Activated CD4-positive, alpha-beta memory T cell treated with anti-CD3 and anti-CD28 coated beads, Interleukin-2, amount 10 ng/mL, durations not matched to agents 7 days and 5 days (primary cell): ENCODE measurements at regions not wholly inside any gene's neighbourhood (a gene's known extent, or its start where the extent isn't known, plus 50 kb on each side); places are given as distances from the start of the nearest gene placed in this dataset.
A peak's percentile ranks its signal among the peaks of the same experiment; 100 is the strongest.

Experiments
- CTCF ChIA-PET: fragments of 350-600 bp; sonication (Branson Sonifier 250); formaldehyde crosslinking; loops from one replicate; lab custom pipeline; 2021; ENCODE audit warnings: antibody characterized with exemption, inconsistent platforms; lab: Charles Lee
- POLR2A ChIA-PET: fragments of 350-600 bp; sonication (Branson Sonifier 250); formaldehyde crosslinking; loops from one replicate; lab custom pipeline; 2021; ENCODE audit warnings: antibody characterized with exemption; lab: Charles Lee
- DNase-seq: peaks from one replicate; pipeline ENCODE4 v3.0.0-alpha.2; 2020
- H3K27ac Mint-ChIP-seq: one replicate; pipeline ENCODE4 v1.8.0; 2021; ENCODE audit warnings: mild to moderate bottlenecking, mixed read lengths
- H3K27me3 Mint-ChIP-seq: one replicate; pipeline ENCODE4 v1.8.0; 2021; ENCODE audit warnings: mixed read lengths
- H3K36me3 Mint-ChIP-seq: one replicate; pipeline ENCODE4 v1.8.0; 2021; ENCODE audit warnings: low read depth, mixed read lengths
- H3K4me1 Mint-ChIP-seq: one replicate; pipeline ENCODE4 v1.8.0; 2021; ENCODE audit warnings: mixed read lengths
- H3K4me3 Mint-ChIP-seq: one replicate; pipeline ENCODE4 v1.8.0; 2021; ENCODE audit warnings: mild to moderate bottlenecking, mixed read lengths
- H3K9me3 Mint-ChIP-seq: one replicate; pipeline ENCODE4 v1.8.0; 2021; ENCODE audit warnings: mixed read lengths

DNA sequence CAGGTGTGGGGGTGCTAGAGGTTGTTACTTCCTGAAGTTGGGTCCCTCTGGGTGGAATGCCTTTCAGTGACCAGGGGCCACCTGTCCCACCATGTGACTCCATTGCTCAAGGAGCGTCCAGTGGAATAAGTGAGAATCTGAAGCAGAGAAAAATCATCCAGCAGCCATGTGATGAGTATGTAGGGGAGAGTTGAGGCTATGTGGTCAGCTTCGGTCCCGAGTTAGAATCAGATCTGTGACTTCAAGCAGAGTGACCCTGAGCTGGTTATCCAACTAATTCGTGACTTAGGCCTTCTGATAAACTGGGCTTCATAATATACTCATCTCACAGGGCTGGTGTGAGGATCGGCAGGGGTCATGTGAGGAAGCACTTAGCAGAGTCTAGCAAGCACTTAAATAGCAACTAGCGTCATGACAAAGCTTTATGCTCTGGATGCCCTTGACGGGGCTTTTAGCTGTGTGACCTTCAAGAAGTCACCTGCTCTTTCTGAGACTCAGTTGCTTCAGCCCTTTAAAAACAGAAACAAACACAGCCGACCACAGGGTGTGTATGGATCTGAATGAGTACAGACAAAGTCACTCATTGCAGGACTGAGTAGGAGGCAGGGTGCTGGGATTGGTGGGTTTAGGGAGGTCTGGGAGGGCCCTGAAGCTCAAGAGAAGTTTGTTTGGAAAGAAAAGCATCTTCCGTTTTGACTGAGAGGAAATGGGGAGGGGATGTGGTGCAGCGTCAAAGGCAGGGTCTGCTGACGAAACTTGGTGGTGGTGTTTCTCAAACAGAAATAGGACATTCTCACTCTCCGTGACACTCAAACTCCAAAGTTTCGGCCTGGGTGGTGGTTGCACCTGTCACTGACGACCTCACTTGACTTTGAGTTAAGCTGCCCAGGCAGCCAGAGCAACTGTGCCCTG, 264.0 kb upstream of the CXCR4 start:
- Mint-ChIP-seq H3K27ac (peak overlapping the region; percentile 91), H3K27me3 (no peaks in the 10 kb centered on the region), H3K4me1 (peaks cover 69% of the 10 kb centered on the region), H3K4me3 (peak overlapping the region; percentile 37), H3K36me3 (no peaks in the 10 kb centered on the region), H3K9me3 (no peaks in the 10 kb centered on the region)
- DNase-seq, result peak; percentile 89
- ChIA-PET CTCF (interaction anchor here (0.7 to 12.3 kb wide), 10 partner anchors 54 to 527 kb away, joined by 3 to 263 read pairs (median 3); no protein-coding TSS in a partner anchor), POLR2A (interaction anchor here (0.8 to 3.5 kb wide), 30 partner anchors 55 to 628 kb away, joined by 3 to 29 read pairs (median 5); partner anchors contain the start of genes DARS1 and MCM6)

DNA sequence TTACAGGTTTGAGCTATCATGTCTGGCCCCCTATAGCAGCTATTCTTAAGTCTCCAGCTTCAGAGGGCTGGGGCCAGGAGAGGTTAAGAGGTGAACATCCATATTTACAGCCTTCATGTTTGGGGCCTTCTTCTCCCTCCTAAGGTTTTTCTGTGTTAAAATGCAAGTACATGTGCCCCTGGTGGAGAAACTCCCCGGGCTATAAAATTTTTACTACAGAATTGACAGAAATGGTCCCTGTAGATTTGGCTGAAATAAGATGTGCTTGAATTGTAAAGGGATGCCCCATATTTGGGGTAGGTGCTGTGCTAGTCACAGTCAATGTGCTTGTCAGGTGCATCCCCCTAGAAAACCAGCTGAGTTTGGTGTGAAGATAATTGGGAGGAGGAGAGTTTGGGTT, 263.3 kb upstream of the CXCR4 start:
- no peaks in the 10 kb centered on the region for H3K27me3 Mint-ChIP-seq
- H3K9me3 Mint-ChIP-seq, result no peaks in the 10 kb centered on the region
- no peaks in the 10 kb centered on the region for H3K36me3 Mint-ChIP-seq
- H3K27ac Mint-ChIP-seq, result peak overlapping the region; percentile 91
- peaks cover 77% of the 10 kb centered on the region for H3K4me1 Mint-ChIP-seq
- DNase-seq, result no peak
- ChIA-PET CTCF (interaction anchor here (0.7 to 12.3 kb wide), 7 partner anchors 248 to 475 kb away, joined by 3 to 263 read pairs (median 4); no protein-coding TSS in a partner anchor), POLR2A (interaction anchor here (0.9 to 3.5 kb wide), 16 partner anchors 54 to 506 kb away, joined by 3 to 29 read pairs (median 10); partner anchors contain the start of genes DARS1 and MCM6)
- H3K4me3 Mint-ChIP-seq, result peak overlapping the region; percentile 37

GRCh38 chr2:136378712-136379595, 261.0 kb upstream of the CXCR4 start:
- Mint-ChIP-seq H3K36me3 (peaks cover 9% of the 10 kb centered on the region), H3K4me3 (no peak overlapping the region), H3K4me1 (peaks cover 87% of the 10 kb centered on the region), H3K9me3 (peaks cover 5% of the 10 kb centered on the region), H3K27ac (peak overlapping the region; percentile 37), H3K27me3 (no peaks in the 10 kb centered on the region)
- ChIA-PET CTCF (interaction anchor here (0.8 to 12.3 kb wide), 9 partner anchors 136 to 560 kb away, joined by 3 to 263 read pairs (median 3); no protein-coding TSS in a partner anchor), POLR2A (interaction anchor here (0.6 to 3.7 kb wide), 6 partner anchors 52 to 465 kb away, joined by 3 to 24 read pairs (median 7); no protein-coding TSS in a partner anchor)
- DNase-seq, result peak; percentile 82

DNA sequence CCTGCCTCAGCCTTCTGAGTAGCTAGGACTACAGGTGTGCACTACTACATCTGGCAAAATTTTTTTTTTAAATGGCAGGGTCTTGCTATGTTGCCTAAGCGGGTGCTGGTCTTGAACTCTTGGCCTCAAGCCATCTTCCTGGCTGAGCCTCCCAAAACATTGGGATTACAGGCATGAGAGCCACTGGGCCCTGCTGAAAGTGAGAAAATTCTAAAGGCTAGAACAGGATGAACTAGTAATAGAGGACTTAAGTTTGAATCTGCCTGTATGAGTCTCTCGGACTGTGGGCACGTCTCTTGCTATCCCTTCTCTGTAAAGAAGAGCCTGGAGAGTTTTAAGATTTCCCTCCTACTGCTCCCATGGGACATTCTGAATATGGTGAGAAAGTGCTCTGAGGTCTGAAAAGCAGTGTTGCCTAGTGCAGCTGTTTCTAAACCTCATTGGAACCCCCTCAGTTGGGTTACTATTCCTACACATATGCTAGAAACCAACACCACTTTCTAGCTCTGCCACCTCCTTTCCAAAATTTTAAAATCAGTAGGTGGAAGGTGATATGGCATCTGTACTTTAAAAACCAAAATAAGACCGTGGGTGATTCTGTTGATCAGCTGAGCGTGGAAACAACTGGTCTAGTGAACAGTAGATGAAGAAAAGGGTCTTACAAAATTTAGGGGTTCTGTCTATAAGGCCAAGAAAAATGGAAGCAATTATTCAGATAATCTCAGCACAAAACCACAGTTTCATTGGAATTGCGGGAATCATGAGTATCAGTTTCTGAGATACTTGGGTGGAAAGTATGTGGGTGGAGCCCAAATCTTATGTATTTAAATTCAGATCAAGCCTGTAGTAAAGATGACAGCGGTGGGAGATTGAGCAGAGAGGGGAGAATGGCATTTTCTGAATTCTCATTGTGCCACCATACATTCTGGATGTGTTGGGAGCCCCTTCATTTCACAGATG, 259.8 kb upstream of the CXCR4 start:
- Mint-ChIP-seq H3K27me3 (no peaks in the 10 kb centered on the region), H3K4me3 (no peak overlapping the region), H3K36me3 (peaks cover 9% of the 10 kb centered on the region), H3K27ac (peak overlapping the region; percentile 88), H3K9me3 (peaks cover 5% of the 10 kb centered on the region), H3K4me1 (peaks cover 76% of the 10 kb centered on the region)
- DNase-seq, result no peak
- POLR2A ChIA-PET, result interaction anchor here (0.8 to 3.7 kb wide), 13 partner anchors 51 to 463 kb away, joined by 3 to 24 read pairs (median 10); partner anchors contain the start of genes CXCR4 and DARS1
- CTCF ChIA-PET, result interaction anchor here (1.1 to 12.3 kb wide), 9 partner anchors 49 to 467 kb away, joined by 3 to 263 read pairs (median 3); no protein-coding TSS in a partner anchor

- Mint-ChIP-seq H3K27ac (peak overlapping the region; percentile 88), H3K4me1 (peaks cover 67% of the 10 kb centered on the region), H3K36me3 (peaks cover 9% of the 10 kb centered on the region), H3K27me3 (no peaks in the 10 kb centered on the region), H3K4me3 (no peak overlapping the region), H3K9me3 (peaks cover 5% of the 10 kb centered on the region)
- CTCF ChIA-PET, result interaction anchor here (0.7 to 12.3 kb wide), 14 partner anchors 8 to 466 kb away, joined by 3 to 263 read pairs (median 3); no protein-coding TSS in a partner anchor
- no peak for DNase-seq
- POLR2A ChIA-PET, result interaction anchor here (0.7 to 3.7 kb wide), 16 partner anchors 8 to 501 kb away, joined by 3 to 24 read pairs (median 8); partner anchors contain the start of genes CXCR4 and DARS1
Measured at GRCh38 chr2:136376798-136377211, 258.9 kb upstream of the CXCR4 start.

DNA sequence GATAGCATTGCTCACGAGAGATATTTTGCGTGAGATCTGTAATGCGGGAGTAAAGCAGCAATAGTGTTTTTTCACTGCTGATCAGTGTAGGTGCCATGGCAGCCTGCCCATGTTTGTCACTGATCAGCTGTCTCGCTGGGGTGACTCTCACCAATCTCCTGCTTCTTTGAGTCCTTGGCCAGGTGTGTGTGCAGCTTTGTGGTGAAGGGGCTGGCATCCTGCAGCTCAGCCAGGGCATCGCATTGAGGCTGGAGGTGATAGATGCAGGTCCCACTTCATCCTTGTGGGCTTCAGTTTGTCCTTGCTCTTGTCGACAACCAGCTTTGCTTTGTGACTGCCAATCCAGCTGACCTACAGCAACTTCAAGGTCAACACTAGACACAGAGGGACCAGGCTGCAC, 258.3 kb upstream of the CXCR4 start:
- CTCF ChIA-PET, result interaction anchor here (0.7 to 12.3 kb wide), 13 partner anchors 8 to 465 kb away, joined by 3 to 263 read pairs (median 3); no protein-coding TSS in a partner anchor
- Mint-ChIP-seq H3K27ac (peak overlapping the region; percentile 88), H3K36me3 (peaks cover 9% of the 10 kb centered on the region), H3K27me3 (no peaks in the 10 kb centered on the region), H3K9me3 (peaks cover 5% of the 10 kb centered on the region), H3K4me3 (no peak overlapping the region), H3K4me1 (peaks cover 61% of the 10 kb centered on the region)
- POLR2A ChIA-PET, result interaction anchor here (0.7 to 3.7 kb wide), 18 partner anchors 8 to 501 kb away, joined by 3 to 24 read pairs (median 8); partner anchors contain the start of genes CXCR4, DARS1 and MCM6
- DNase-seq, result no peak

- Mint-ChIP-seq H3K4me3 (peak overlapping the region; percentile 26), H3K36me3 (peaks cover 9% of the 10 kb centered on the region), H3K4me1 (peaks cover 56% of the 10 kb centered on the region), H3K27ac (peak overlapping the region; percentile 88), H3K9me3 (peaks cover 5% of the 10 kb centered on the region), H3K27me3 (peaks cover 3% of the 10 kb centered on the region)
- POLR2A ChIA-PET, result interaction anchor here (0.7 to 3.7 kb wide), 14 partner anchors 9 to 500 kb away, joined by 3 to 24 read pairs (median 8); partner anchors contain the start of genes CXCR4, DARS1 and MCM6
- CTCF ChIA-PET, result interaction anchor here (1.3 to 12.3 kb wide), 6 partner anchors 9 to 459 kb away, joined by 3 to 263 read pairs (median 3); no protein-coding TSS in a partner anchor
- peak; percentile 37 for DNase-seq
Measured at GRCh38 chr2:136375017-136375901, 257.3 kb upstream of the CXCR4 start.

DNA sequence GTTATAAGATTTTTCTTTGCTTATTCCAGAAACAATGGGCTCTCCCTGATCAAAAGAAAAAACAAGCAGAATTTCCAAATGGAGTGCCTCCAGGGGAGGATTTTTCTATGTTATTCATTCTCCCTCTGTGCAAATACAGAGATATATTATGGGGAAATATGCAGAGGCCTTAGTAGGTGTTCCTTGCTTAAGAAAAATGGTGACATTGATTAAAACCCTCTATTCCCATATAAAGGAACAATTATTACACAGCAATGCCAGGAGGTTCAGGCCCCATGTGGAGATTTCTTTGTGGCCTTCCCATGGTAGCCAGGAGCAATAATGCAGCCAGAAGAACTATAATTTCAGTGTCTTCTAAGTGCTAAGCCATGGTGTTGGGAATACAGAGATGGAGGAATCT, 255.9 kb upstream of the CXCR4 start:
- ChIA-PET POLR2A (no interaction called here), CTCF (no interaction called here)
- peaks cover 54% of the 10 kb centered on the region for H3K4me1 Mint-ChIP-seq
- H3K27ac Mint-ChIP-seq, result no peak overlapping the region
- peaks cover 8% of the 10 kb centered on the region for H3K9me3 Mint-ChIP-seq
- H3K27me3 Mint-ChIP-seq, result peaks cover 8% of the 10 kb centered on the region
- H3K36me3 Mint-ChIP-seq, result peaks cover 15% of the 10 kb centered on the region
- no peak for DNase-seq
- no peak overlapping the region for H3K4me3 Mint-ChIP-seq

GRCh38 chr2:136373029-136373428, 255.1 kb upstream of the CXCR4 start:
- Mint-ChIP-seq H3K36me3 (peaks cover 15% of the 10 kb centered on the region), H3K27ac (no peak overlapping the region), H3K27me3 (peaks cover 8% of the 10 kb centered on the region), H3K4me1 (peaks cover 47% of the 10 kb centered on the region), H3K4me3 (no peak overlapping the region), H3K9me3 (peaks cover 10% of the 10 kb centered on the region)
- POLR2A ChIA-PET, result interaction anchor here (1.8 kb wide), 1 partner anchor 250 kb away, joined by 3 read pairs; no protein-coding TSS in a partner anchor
- CTCF ChIA-PET, result no interaction called here
- DNase-seq, result no peak

DNA sequence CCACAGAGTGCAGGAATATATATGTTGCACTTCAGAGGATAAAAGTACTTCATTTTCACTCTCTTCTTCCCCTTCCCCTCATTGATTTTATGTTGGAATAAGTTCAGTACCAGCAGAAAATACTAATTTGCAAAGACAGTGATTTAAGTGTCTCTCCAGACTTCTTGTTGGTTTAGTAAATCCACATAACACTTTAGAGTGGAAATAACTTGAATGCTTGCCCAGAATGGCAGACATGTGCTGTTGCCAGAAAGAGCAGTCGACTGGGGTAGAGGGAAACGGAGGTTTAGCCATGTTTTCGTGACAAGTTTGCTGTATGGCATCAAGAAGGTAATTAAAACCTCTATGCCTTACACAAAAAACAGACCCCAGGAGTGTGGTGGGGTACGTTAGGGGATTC, 246.0 kb upstream of the CXCR4 start:
- Mint-ChIP-seq H3K9me3 (peaks cover 9% of the 10 kb centered on the region), H3K27ac (no peak overlapping the region), H3K4me1 (peaks cover 24% of the 10 kb centered on the region), H3K36me3 (peaks cover 14% of the 10 kb centered on the region), H3K4me3 (no peak overlapping the region), H3K27me3 (peaks cover 45% of the 10 kb centered on the region)
- POLR2A ChIA-PET, result interaction anchor here (0.7 to 2.7 kb wide), 4 partner anchors 12 to 125 kb away, joined by 3 to 15 read pairs (median 4); no protein-coding TSS in a partner anchor
- no peak for DNase-seq
- CTCF ChIA-PET, result interaction anchor here (1.0 to 1.8 kb wide), 2 partner anchors 12 to 450 kb away, joined by 3 to 8 read pairs; no protein-coding TSS in a partner anchor
